NB4 (cell line): ENCODE measurements at regions not wholly inside any gene's neighbourhood (a gene's known extent, or its start where the extent isn't known, plus 50 kb on each side); places are given as distances from the start of the nearest gene placed in this dataset.

Experiments used
- POLR2A ChIP-seq: IDR thresholded peaks from 2 replicates; pipeline ENCODE4 v1.6.1; 2011; ENCODE audit warnings: mild to moderate bottlenecking; ENCODE audit not compliant: insufficient read length; ENCODE audit errors: extremely low read depth
- TF ChIP-seq, protein P1 (sequence below): IDR thresholded peaks from 2 replicates; pipeline ENCODE4 v1.6.1; 2011; ENCODE audit warnings: low read depth, low read length

- TF ChIP-seq POLR2A = no peak
- TF ChIP-seq, protein P1, sequence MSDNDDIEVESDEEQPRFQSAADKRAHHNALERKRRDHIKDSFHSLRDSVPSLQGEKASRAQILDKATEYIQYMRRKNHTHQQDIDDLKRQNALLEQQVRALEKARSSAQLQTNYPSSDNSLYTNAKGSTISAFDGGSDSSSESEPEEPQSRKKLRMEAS = no peak
These were observed 165.4 kb downstream of the MRPL39 start for GRCh38 chr21:25441835-25442234.
